ENCODE measurements at regions not wholly inside any gene's neighbourhood (a gene's known extent, or its start where the extent isn't known, plus 50 kb on each side); places are given as distances from the start of the nearest gene placed in this dataset.

DNA sequence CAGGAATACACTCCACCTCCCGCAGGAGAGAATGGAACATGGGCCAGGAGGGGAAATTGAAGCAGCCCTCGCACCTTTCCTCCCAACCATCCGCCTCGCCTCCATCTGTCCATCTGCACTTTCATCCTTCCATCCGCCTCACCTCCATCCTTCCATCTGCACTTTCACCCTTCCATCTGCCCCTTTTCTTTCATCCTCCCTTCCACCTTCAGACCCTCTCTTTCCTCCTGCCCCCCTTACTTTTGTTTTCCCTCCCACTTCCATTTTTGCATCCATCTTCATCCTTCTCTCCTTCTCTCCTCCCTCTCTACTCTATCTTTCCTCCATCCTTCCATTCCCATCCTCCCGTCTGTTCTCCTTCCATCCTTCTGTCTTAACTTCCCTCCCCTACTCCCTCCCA, 92.2 kb upstream of the ZNF536 start:
- H3K4me1 ChIP-seq (ENCODE audit: control insufficient read depth, low read length), result no peaks in the 10 kb centered on the region

DNA sequence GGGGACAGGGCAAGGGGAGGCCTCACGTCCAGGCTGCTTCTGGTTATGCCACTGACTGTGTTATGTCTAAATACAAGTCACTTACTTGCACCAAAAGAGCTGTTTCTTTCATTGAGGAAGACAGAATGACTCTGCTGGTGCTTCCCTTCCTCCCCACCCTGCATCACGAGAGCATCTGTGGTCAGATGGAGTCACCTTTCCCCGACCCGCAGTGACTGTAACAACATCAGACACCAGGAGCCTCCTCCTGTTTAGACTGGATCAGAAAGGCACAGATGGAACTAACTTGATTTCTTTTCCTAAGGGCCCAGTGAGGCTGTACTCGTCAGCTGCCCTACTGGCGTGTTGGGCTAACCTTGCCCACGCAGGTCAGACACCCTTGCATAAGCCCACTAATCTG, 90.3 kb upstream of the ZNF536 start:
- H3K79me2 ChIP-seq (ENCODE audit: control insufficient read depth, low read length), result no peaks in the 10 kb centered on the region
- H3K36me3 ChIP-seq (ENCODE audit: control insufficient read depth, low read length), result no peaks in the 10 kb centered on the region
- H3K4me1 ChIP-seq (ENCODE audit: control insufficient read depth, low read length), result no peaks in the 10 kb centered on the region
- no peaks in the 10 kb centered on the region for H3K27me3 ChIP-seq (ENCODE audit: control insufficient read depth, low read length)
- no peak overlapping the region for H3K4me2 ChIP-seq (ENCODE audit: low read length)
- no peaks in the 10 kb centered on the region for H3K9me2 ChIP-seq (replicated peaks; ENCODE audit: control insufficient read depth, low read length)
- H3K4me3 ChIP-seq (ENCODE audit: low read length), result no peak overlapping the region
- H3K27ac ChIP-seq (ENCODE audit: low read depth, low read length), result no peak overlapping the region
- no peaks in the 10 kb centered on the region for H3F3A ChIP-seq (ENCODE audit: control insufficient read depth, insufficient read depth)
- no peaks in the 10 kb centered on the region for H4K20me1 ChIP-seq (ENCODE audit: control insufficient read depth, insufficient read depth, low read depth, low read length)
- no peaks in the 10 kb centered on the region for H3K9me3 ChIP-seq (ENCODE audit: control insufficient read depth, insufficient read depth, low read length)
- TF ChIP-seq, protein P1, sequence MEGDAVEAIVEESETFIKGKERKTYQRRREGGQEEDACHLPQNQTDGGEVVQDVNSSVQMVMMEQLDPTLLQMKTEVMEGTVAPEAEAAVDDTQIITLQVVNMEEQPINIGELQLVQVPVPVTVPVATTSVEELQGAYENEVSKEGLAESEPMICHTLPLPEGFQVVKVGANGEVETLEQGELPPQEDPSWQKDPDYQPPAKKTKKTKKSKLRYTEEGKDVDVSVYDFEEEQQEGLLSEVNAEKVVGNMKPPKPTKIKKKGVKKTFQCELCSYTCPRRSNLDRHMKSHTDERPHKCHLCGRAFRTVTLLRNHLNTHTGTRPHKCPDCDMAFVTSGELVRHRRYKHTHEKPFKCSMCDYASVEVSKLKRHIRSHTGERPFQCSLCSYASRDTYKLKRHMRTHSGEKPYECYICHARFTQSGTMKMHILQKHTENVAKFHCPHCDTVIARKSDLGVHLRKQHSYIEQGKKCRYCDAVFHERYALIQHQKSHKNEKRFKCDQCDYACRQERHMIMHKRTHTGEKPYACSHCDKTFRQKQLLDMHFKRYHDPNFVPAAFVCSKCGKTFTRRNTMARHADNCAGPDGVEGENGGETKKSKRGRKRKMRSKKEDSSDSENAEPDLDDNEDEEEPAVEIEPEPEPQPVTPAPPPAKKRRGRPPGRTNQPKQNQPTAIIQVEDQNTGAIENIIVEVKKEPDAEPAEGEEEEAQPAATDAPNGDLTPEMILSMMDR (IDR thresholded peaks at IDR 0.05; ENCODE audit: low read depth, low read length, poor library complexity, severe bottlenecking), result no peak
- TF ChIP-seq EZH2phosphoT487 (IDR thresholded peaks at IDR 0.05; ENCODE audit: borderline replicate concordance, low read length), result no peak

More for the DNA sequence above, 92.2 kb upstream of the ZNF536 start:
- no peaks in the 10 kb centered on the region for H4K20me1 ChIP-seq (ENCODE audit: control insufficient read depth, insufficient read depth, low read depth, low read length)
- TF ChIP-seq, protein P1 (IDR thresholded peaks at IDR 0.05; ENCODE audit: low read depth, low read length, poor library complexity, severe bottlenecking), result no peak
- no peak for TF ChIP-seq EZH2phosphoT487 (IDR thresholded peaks at IDR 0.05; ENCODE audit: borderline replicate concordance, low read length)
- H3K36me3 ChIP-seq (ENCODE audit: control insufficient read depth, low read length), result no peaks in the 10 kb centered on the region
- no peak overlapping the region for H3K4me3 ChIP-seq (ENCODE audit: low read length)
- no peaks in the 10 kb centered on the region for H3F3A ChIP-seq (ENCODE audit: control insufficient read depth, insufficient read depth)
- no peaks in the 10 kb centered on the region for H3K27me3 ChIP-seq (ENCODE audit: control insufficient read depth, low read length)
- no peaks in the 10 kb centered on the region for H3K79me2 ChIP-seq (ENCODE audit: control insufficient read depth, low read length)
- H3K9me3 ChIP-seq (ENCODE audit: control insufficient read depth, insufficient read depth, low read length), result no peaks in the 10 kb centered on the region
- H3K4me2 ChIP-seq (ENCODE audit: low read length), result no peak overlapping the region
- H3K9me2 ChIP-seq (replicated peaks; ENCODE audit: control insufficient read depth, low read length), result no peaks in the 10 kb centered on the region
- H3K27ac ChIP-seq (ENCODE audit: low read depth, low read length), result no peak overlapping the region

DNA sequence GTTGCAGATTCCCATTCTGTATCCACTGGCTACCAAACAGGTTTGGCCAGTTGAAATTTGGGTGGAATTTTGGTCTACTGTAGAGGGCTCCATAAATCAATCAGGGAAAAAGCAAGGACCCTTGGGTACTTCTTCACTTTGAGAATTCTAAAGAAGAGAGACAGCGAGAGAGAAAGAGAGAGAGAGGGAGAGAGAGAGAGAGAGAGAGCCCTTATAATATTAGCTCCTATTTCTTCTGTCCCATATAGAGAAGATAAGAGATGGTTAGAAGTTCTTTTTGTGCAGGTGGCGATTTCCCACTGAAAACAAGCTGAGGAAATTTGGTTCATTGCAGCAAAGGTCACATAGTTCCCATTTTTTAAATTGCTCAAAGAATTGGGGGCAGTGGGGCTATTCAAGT, 88.6 kb upstream of the ZNF536 start:
- H3K36me3 ChIP-seq (ENCODE audit: control insufficient read depth, low read length), result no peaks in the 10 kb centered on the region
- H3K4me1 ChIP-seq (ENCODE audit: control insufficient read depth, low read length), result no peaks in the 10 kb centered on the region
- no peaks in the 10 kb centered on the region for H3K27me3 ChIP-seq (ENCODE audit: control insufficient read depth, low read length)
- H3K9me2 ChIP-seq (replicated peaks; ENCODE audit: control insufficient read depth, low read length), result no peaks in the 10 kb centered on the region
- no peak overlapping the region for H3K4me3 ChIP-seq (ENCODE audit: low read length)
- H3K79me2 ChIP-seq (ENCODE audit: control insufficient read depth, low read length), result no peaks in the 10 kb centered on the region
- no peaks in the 10 kb centered on the region for H3F3A ChIP-seq (ENCODE audit: control insufficient read depth, insufficient read depth)
- H3K4me2 ChIP-seq (ENCODE audit: low read length), result no peak overlapping the region
- H3K27ac ChIP-seq (ENCODE audit: low read depth, low read length), result no peak overlapping the region
- no peak for TF ChIP-seq EZH2phosphoT487 (IDR thresholded peaks at IDR 0.05; ENCODE audit: borderline replicate concordance, low read length)
- TF ChIP-seq, protein P1 (IDR thresholded peaks at IDR 0.05; ENCODE audit: low read depth, low read length, poor library complexity, severe bottlenecking), result no peak
- no peaks in the 10 kb centered on the region for H3K9me3 ChIP-seq (ENCODE audit: control insufficient read depth, insufficient read depth, low read length)
- no peaks in the 10 kb centered on the region for H4K20me1 ChIP-seq (ENCODE audit: control insufficient read depth, insufficient read depth, low read depth, low read length)

DNA sequence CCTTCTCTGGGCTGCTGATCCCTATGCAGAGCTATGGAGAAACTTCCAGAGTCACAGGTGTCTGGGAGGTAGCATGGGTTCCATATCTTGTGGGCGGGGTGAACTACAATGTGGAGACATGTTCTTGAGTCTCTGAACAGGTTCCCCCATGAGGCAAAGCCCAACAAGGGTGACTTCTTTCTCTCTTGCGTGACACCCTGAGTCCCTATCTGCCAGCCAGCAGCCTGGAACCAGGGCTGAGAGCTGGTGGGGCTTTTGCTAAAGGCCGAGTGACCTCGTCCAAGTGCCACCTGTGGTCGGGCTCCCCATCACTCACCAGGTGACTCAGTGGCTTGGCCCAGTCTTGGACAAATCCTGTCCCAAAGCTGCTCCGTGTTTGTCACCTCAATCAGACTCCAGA, 88.0 kb upstream of the ZNF536 start:
- no peak overlapping the region for H3K4me2 ChIP-seq (ENCODE audit: low read length)
- no peaks in the 10 kb centered on the region for H3K9me2 ChIP-seq (replicated peaks; ENCODE audit: control insufficient read depth, low read length)
- no peaks in the 10 kb centered on the region for H3K79me2 ChIP-seq (ENCODE audit: control insufficient read depth, low read length)
- H3K4me3 ChIP-seq (ENCODE audit: low read length), result no peak overlapping the region
- no peaks in the 10 kb centered on the region for H3K9me3 ChIP-seq (ENCODE audit: control insufficient read depth, insufficient read depth, low read length)
- no peak for TF ChIP-seq EZH2phosphoT487 (IDR thresholded peaks at IDR 0.05; ENCODE audit: borderline replicate concordance, low read length)
- TF ChIP-seq, protein P1 (IDR thresholded peaks at IDR 0.05; ENCODE audit: low read depth, low read length, poor library complexity, severe bottlenecking), result no peak
- H3K27ac ChIP-seq (ENCODE audit: low read depth, low read length), result no peak overlapping the region
- no peaks in the 10 kb centered on the region for H4K20me1 ChIP-seq (ENCODE audit: control insufficient read depth, insufficient read depth, low read depth, low read length)
- H3K4me1 ChIP-seq (ENCODE audit: control insufficient read depth, low read length), result no peaks in the 10 kb centered on the region
- H3F3A ChIP-seq (ENCODE audit: control insufficient read depth, insufficient read depth), result no peaks in the 10 kb centered on the region
- H3K36me3 ChIP-seq (ENCODE audit: control insufficient read depth, low read length), result no peaks in the 10 kb centered on the region
- H3K27me3 ChIP-seq (ENCODE audit: control insufficient read depth, low read length), result no peaks in the 10 kb centered on the region

All from DOHH2 (cell line).